Ascending aorta (tissue), 2 donors: ENCODE measurements at regions not wholly inside any gene's neighbourhood (a gene's known extent, or its start where the extent isn't known, plus 50 kb on each side); places are given as distances from the start of the nearest gene placed in this dataset.

Experiments used
- DNase-seq, 2 donors: peaks; one replicate each; pipeline ENCODE4 v3.0.0-alpha.2; 2019; ENCODE audit warnings: low spot score in 2 of 2
- H3K27ac ChIP-seq, 2 donors: fragments of 200-600 bp; sonication (generic); one replicate each; pipeline ENCODE4 v1.5.1; 2016 to 2017; ENCODE audit warnings: mild to moderate bottlenecking in 1 of 2
- H3K27me3 ChIP-seq: fragments of 200-600 bp; sonication (generic); one replicate; pipeline ENCODE4 v1.5.1; 2017
- H3K36me3 ChIP-seq, 2 donors: fragments of 200-600 bp; sonication (generic); one replicate each; pipeline ENCODE4 v1.5.1; 2016
- H3K4me1 ChIP-seq, 2 donors: fragments of 200-600 bp; sonication (generic); one replicate each; pipeline ENCODE4 v1.5.1; 2016 to 2017; ENCODE audit warnings: mild to moderate bottlenecking in 1 of 2
- H3K4me3 ChIP-seq, 2 donors: fragments of 200-600 bp; sonication (generic); one replicate each; pipeline ENCODE4 v1.5.1; 2016 to 2017; ENCODE audit warnings: mild to moderate bottlenecking in 1 of 2
- H3K9me3 ChIP-seq, 2 donors: fragments of 200-600 bp; sonication (generic); one replicate each; pipeline ENCODE4 v1.5.1; 2016
- CTCF ChIP-seq, 3 experiments: fragments of 200-600 bp in 2 of 3; fragments of 450-650 bp in 1 of 3; sonication (generic) in 2 of 3; IDR thresholded peaks; one replicate each; pipeline ENCODE4 v1.5.1; 2016 to 2019; ENCODE audit warnings: antibody characterized with exemption in 3 of 3, mild to moderate bottlenecking in 1 of 3, moderate library complexity in 1 of 3
- intact Hi-C: fragments of 100-400 bp; cut with DNase I; formaldehyde crosslinking; loops from one replicate; pipeline ENCODE4 v1.15.1; 2023

- Histone ChIP-seq H3K27me3 (no peaks in the 10 kb centered on the region), H3K4me3 (no peak overlapping the region), H3K4me1 (no peaks in the 10 kb centered on the region), H3K9me3 (no peaks in the 10 kb centered on the region), H3K27ac (no peak overlapping the region), H3K36me3 (no peaks in the 10 kb centered on the region)
- TF ChIP-seq CTCF (IDR thresholded peaks at IDR 0.05) = no peak
- intact Hi-C loops = no loop called here
- DNase-seq = no peak
Measured at GRCh38 chr18:56475250-56475649, 163.1 kb downstream of the TXNL1 start.

- intact Hi-C loops = no loop called here
- no peaks in the 10 kb centered on the region for H3K4me1 ChIP-seq
- no peak for TF ChIP-seq CTCF (IDR thresholded peaks at IDR 0.05)
- H3K27me3 ChIP-seq = no peaks in the 10 kb centered on the region
- H3K27ac ChIP-seq = no peak overlapping the region
- DNase-seq = no peak
- H3K4me3 ChIP-seq = no peak overlapping the region
- no peaks in the 10 kb centered on the region for H3K9me3 ChIP-seq
- H3K36me3 ChIP-seq = no peaks in the 10 kb centered on the region
Measured at GRCh38 chr18:56473400-56474024, 164.9 kb downstream of the TXNL1 start.

- Histone ChIP-seq H3K4me3 (no peak overlapping the region), H3K4me1 (no peaks in the 10 kb centered on the region), H3K27ac (no peak overlapping the region), H3K36me3 (no peaks in the 10 kb centered on the region), H3K9me3 (no peaks in the 10 kb centered on the region), H3K27me3 (no peaks in the 10 kb centered on the region)
- intact Hi-C loops = no loop called here
- no peak for DNase-seq
- TF ChIP-seq CTCF (IDR thresholded peaks at IDR 0.05) = no peak
Measured at GRCh38 chr18:56470406-56471351, 167.7 kb downstream of the TXNL1 start.

- no peaks in the 10 kb centered on the region for H3K4me1 ChIP-seq
- H3K4me3 ChIP-seq = no peak overlapping the region
- intact Hi-C loops = no loop called here
- no peak overlapping the region for H3K27ac ChIP-seq
- DNase-seq = no peak
- no peaks in the 10 kb centered on the region for H3K36me3 ChIP-seq
- TF ChIP-seq CTCF (IDR thresholded peaks at IDR 0.05) = no peak
- H3K27me3 ChIP-seq = no peaks in the 10 kb centered on the region
- H3K9me3 ChIP-seq = peaks cover 0 to 4% of the 10 kb centered on the region in 2 donors
Measured at GRCh38 chr18:56469582-56469981, 168.8 kb downstream of the TXNL1 start.

- no peak overlapping the region for H3K4me3 ChIP-seq
- no peak for DNase-seq
- no peaks in the 10 kb centered on the region for H3K27me3 ChIP-seq
- no peak for TF ChIP-seq CTCF (IDR thresholded peaks at IDR 0.05)
- H3K9me3 ChIP-seq = peaks cover 0 to 6% of the 10 kb centered on the region in 2 donors
- intact Hi-C loops = no loop called here
- no peaks in the 10 kb centered on the region for H3K4me1 ChIP-seq
- H3K36me3 ChIP-seq = no peaks in the 10 kb centered on the region
- no peak overlapping the region for H3K27ac ChIP-seq
Measured at GRCh38 chr18:56468396-56468795, 170.0 kb downstream of the TXNL1 start.
